Erythroblast (primary cell): ENCODE measurements at regions not wholly inside any gene's neighbourhood (a gene's known extent, or its start where the extent isn't known, plus 50 kb on each side); places are given as distances from the start of the nearest gene placed in this dataset.

Experiments used
- GATA1 ChIP-seq: IDR thresholded peaks from 2 replicates; pipeline ENCODE4 v1.6.1; 2011; ENCODE audit warnings: low read depth, mild to moderate bottlenecking, control low read depth, low read length, moderate library complexity
- POLR2A ChIP-seq: IDR thresholded peaks from 2 replicates; pipeline ENCODE4 v1.6.1; 2011; ENCODE audit warnings: mild to moderate bottlenecking, low read length

DNA sequence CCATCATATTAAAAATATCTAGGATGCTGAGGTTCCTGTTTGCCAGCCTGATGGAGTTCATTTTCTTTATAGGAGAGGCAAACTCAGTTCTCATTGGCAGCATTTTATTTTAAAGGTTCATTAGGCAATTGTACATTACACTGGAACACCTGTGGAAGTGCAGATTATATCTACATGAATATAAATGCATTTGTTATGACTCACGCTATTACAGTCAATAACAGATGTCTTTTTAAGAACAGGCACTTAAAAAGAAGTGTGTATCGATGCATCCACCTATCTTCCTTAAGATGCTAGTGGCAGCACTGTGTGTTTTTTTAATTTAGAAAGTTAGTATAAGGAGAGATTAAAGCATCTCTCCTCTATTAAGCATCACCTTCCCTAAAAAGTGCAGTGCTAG lies 276.5 kb downstream of the PRDM2 start:
- TF ChIP-seq POLR2A (no peak), GATA1 (no peak)
